DND-41 (cell line): ENCODE measurements at regions not wholly inside any gene's neighbourhood (a gene's known extent, or its start where the extent isn't known, plus 50 kb on each side); places are given as distances from the start of the nearest gene placed in this dataset.

Experiments
- EZH2 ChIP-seq: IDR thresholded peaks from 3 replicates; pipeline ENCODE4 v1.6.1; 2012; ENCODE audit warnings: borderline replicate concordance, low read depth, mild to moderate bottlenecking, moderate library complexity, low read length, inconsistent platforms; ENCODE audit not compliant: severe bottlenecking
- TF ChIP-seq, protein P1 (sequence below): IDR thresholded peaks from 2 replicates; pipeline ENCODE4 v1.5.1; 2012; ENCODE audit warnings: borderline replicate concordance, low read length, moderate library complexity, mild to moderate bottlenecking; ENCODE audit not compliant: poor library complexity, severe bottlenecking; ENCODE audit errors: extremely low read depth

DNA sequence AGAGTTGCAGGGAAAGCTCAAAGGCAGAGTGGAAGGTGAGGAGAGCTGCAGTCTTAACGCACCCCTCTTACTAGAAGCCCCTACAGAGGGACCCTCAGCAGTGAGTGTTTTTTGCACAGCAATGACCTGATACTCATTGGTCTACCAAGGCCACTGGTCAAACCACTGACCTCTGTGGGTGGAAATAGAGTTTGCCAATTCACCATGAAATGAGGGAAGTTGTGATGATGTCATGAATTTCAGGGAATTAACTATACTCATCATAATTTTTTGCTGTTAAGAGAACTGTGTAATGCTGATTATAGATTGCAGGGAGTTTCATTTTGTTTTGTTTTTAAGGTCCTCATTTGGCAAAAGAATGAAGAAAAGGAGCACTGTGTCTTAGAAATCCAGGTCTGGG, 101.7 kb upstream of the SMAD3 start:
- TF ChIP-seq, protein P1, sequence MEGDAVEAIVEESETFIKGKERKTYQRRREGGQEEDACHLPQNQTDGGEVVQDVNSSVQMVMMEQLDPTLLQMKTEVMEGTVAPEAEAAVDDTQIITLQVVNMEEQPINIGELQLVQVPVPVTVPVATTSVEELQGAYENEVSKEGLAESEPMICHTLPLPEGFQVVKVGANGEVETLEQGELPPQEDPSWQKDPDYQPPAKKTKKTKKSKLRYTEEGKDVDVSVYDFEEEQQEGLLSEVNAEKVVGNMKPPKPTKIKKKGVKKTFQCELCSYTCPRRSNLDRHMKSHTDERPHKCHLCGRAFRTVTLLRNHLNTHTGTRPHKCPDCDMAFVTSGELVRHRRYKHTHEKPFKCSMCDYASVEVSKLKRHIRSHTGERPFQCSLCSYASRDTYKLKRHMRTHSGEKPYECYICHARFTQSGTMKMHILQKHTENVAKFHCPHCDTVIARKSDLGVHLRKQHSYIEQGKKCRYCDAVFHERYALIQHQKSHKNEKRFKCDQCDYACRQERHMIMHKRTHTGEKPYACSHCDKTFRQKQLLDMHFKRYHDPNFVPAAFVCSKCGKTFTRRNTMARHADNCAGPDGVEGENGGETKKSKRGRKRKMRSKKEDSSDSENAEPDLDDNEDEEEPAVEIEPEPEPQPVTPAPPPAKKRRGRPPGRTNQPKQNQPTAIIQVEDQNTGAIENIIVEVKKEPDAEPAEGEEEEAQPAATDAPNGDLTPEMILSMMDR = no peak
- TF ChIP-seq EZH2 = no peak
